CD4-positive, alpha-beta T cell (primary cell): ENCODE measurements at regions not wholly inside any gene's neighbourhood (a gene's known extent, or its start where the extent isn't known, plus 50 kb on each side); places are given as distances from the start of the nearest gene placed in this dataset.

Experiments used
- ATAC-seq: fragments of 200-7000 bp; cut with Tn5 transposase; one replicate; pipeline ENCODE4 v1.10.0; 2022; ENCODE audit warnings: mild to moderate bottlenecking; ENCODE audit not compliant: poor library complexity
- CTCF ChIA-PET: fragments of 350-600 bp; sonication (Branson Sonifier 250); formaldehyde crosslinking; loops from one replicate; lab custom pipeline; 2021; ENCODE audit warnings: antibody characterized with exemption, inconsistent platforms; lab: Charles Lee
- POLR2A ChIA-PET: fragments of 350-600 bp; sonication (Branson Sonifier 250); formaldehyde crosslinking; loops from one replicate; lab custom pipeline; 2021; ENCODE audit warnings: antibody characterized with exemption, inconsistent platforms; lab: Charles Lee
- DNase-seq, 14 experiments: peaks; one replicate each; pipeline ENCODE4 v3.0.0-alpha.2; 2013 to 2020; ENCODE audit warnings: mixed read lengths in 2 of 14
- H3K27ac ChIP-seq, 2 donors: one replicate each; pipeline versions ENCODE4 v1.5.1 to v1.7.0; 2013; ENCODE audit warnings: low read length in 2 of 2, low read depth in 1 of 2, mild to moderate bottlenecking in 1 of 2
- H3K27me3 ChIP-seq, 2 experiments: 1 replicate in 1 of 2; 2 replicates in 1 of 2; pipeline versions ENCODE4 v1.6.1 to v1.7.0; 2013; ENCODE audit warnings: low read length in 2 of 2, control low read depth in 1 of 2, mild to moderate bottlenecking in 1 of 2, moderate library complexity in 1 of 2; ENCODE audit not compliant: insufficient read depth in 2 of 2, control insufficient read depth in 1 of 2
- H3K36me3 ChIP-seq: one replicate; pipeline ENCODE4 v1.6.1; 2013; ENCODE audit warnings: low read length, control low read depth; ENCODE audit not compliant: insufficient read depth
- H3K4me1 ChIP-seq: one replicate; pipeline ENCODE4 v1.6.1; 2013; ENCODE audit warnings: low read length, control low read depth; ENCODE audit not compliant: insufficient read depth
- H3K4me3 ChIP-seq: one replicate; pipeline ENCODE4 v1.5.1; 2013; ENCODE audit warnings: mild to moderate bottlenecking, low read length, moderate library complexity
- H3K9me3 ChIP-seq, 2 experiments: 1 replicate in 1 of 2; 2 replicates in 1 of 2; pipeline versions ENCODE4 v1.6.1 to v1.7.0; 2013; ENCODE audit warnings: low read length in 2 of 2, mild to moderate bottlenecking in 2 of 2, control low read depth in 1 of 2, moderate library complexity in 1 of 2; ENCODE audit not compliant: control insufficient read depth in 1 of 2, insufficient read depth in 1 of 2
- H3K27ac Mint-ChIP-seq: one replicate; pipeline ENCODE4 v1.8.0; 2020; ENCODE audit warnings: mixed read lengths
- H3K27me3 Mint-ChIP-seq: one replicate; pipeline ENCODE4 v1.8.0; 2021; ENCODE audit warnings: mixed read lengths
- H3K36me3 Mint-ChIP-seq: one replicate; pipeline ENCODE4 v1.8.0; 2021; ENCODE audit warnings: low read depth, mixed read lengths
- H3K4me1 Mint-ChIP-seq: one replicate; pipeline ENCODE4 v1.8.0; 2021; ENCODE audit warnings: low read depth, mixed read lengths
- H3K4me3 Mint-ChIP-seq: one replicate; pipeline ENCODE4 v1.8.0; 2020; ENCODE audit warnings: mild to moderate bottlenecking, mixed read lengths
- H3K9me3 Mint-ChIP-seq: one replicate; pipeline ENCODE4 v1.8.0; 2020; ENCODE audit warnings: mixed read lengths
- intact Hi-C, 2 experiments: fragments of 100-400 bp; cut with DNase I in 1 of 2; cut with micrococcal nuclease in 1 of 2; formaldehyde crosslinking; loops; one replicate each; pipeline versions ENCODE4 v1.15.1 to v1.9.0; 2023 to 2025; cut with DNase I, micrococcal nuclease
- TF ChIP-seq, protein P1 (sequence below): fragments of 200-600 bp; IDR thresholded peaks from one replicate; pipeline ENCODE4 v1.8.0; 2022; ENCODE audit warnings: antibody characterized with exemption, mild to moderate bottlenecking

DNA sequence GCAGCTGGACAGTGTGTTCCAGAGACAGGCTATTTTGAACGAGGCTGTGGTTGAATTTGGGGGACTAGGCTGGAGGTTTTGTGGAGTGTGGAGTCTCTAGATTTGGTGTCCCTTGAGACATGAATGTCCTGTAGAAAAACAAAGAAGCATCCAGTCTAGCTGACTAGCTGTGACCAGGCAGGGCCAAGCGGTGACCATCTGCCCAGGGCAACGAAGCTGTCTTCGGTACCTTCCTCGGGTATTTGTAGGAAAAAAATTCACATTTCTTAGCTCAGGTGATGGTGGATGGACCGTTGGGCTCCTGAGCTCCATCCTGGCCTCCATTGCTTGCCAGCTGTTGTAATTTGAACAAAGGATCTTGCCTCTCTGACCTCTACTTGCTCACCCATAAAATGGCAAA is 557.3 kb downstream of the MIAT start:
- Mint-ChIP-seq H3K4me3 (no peak overlapping the region), H3K9me3 (no peaks in the 10 kb centered on the region), H3K27me3 (peaks cover 71% of the 10 kb centered on the region), H3K27ac (no peak overlapping the region), H3K36me3 (no peaks in the 10 kb centered on the region), H3K4me1 (no peaks in the 10 kb centered on the region)
- Histone ChIP-seq H3K27me3 (peaks cover 11 to 22% of the 10 kb centered on the region in 2 experiments), H3K27ac (no peak overlapping the region), H3K36me3 (no peaks in the 10 kb centered on the region), H3K4me3 (no peak overlapping the region), H3K4me1 (no peaks in the 10 kb centered on the region), H3K9me3 (peaks cover 0 to 4% of the 10 kb centered on the region in 2 experiments)
- intact Hi-C loops, result no loop called here
- TF ChIP-seq, protein P1, sequence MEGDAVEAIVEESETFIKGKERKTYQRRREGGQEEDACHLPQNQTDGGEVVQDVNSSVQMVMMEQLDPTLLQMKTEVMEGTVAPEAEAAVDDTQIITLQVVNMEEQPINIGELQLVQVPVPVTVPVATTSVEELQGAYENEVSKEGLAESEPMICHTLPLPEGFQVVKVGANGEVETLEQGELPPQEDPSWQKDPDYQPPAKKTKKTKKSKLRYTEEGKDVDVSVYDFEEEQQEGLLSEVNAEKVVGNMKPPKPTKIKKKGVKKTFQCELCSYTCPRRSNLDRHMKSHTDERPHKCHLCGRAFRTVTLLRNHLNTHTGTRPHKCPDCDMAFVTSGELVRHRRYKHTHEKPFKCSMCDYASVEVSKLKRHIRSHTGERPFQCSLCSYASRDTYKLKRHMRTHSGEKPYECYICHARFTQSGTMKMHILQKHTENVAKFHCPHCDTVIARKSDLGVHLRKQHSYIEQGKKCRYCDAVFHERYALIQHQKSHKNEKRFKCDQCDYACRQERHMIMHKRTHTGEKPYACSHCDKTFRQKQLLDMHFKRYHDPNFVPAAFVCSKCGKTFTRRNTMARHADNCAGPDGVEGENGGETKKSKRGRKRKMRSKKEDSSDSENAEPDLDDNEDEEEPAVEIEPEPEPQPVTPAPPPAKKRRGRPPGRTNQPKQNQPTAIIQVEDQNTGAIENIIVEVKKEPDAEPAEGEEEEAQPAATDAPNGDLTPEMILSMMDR, result no peak
- ATAC-seq (no peak), DNase-seq (no peak)
- CTCF ChIA-PET, result no interaction called here
- POLR2A ChIA-PET, result no interaction called here

DNA sequence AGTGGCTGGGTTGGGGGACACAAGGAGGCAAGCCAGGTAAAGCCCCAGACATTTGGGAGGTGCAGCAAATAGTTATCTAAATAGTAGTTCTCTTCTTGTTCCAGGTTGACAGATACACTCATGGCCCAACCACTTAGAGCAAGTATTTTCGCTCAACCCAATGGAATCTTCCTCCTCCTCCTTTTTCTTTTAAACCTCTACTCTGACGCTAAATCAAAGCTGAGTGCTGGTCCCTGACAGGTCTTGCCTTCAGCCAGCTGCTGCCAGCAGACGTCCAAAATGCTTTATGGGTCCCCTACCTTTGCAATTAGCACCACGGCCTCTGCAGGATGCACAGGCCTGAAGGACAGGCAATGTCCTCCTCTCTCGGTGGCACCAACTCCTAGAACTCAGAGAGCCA is 558.5 kb downstream of the MIAT start:
- ATAC-seq (no peak), DNase-seq (no peak)
- Histone ChIP-seq H3K27me3 (peaks cover 11 to 26% of the 10 kb centered on the region in 2 experiments), H3K9me3 (peaks cover 0 to 4% of the 10 kb centered on the region in 2 experiments), H3K4me3 (no peak overlapping the region), H3K36me3 (no peaks in the 10 kb centered on the region), H3K27ac (no peak overlapping the region), H3K4me1 (no peaks in the 10 kb centered on the region)
- no peaks in the 10 kb centered on the region for H3K4me1 Mint-ChIP-seq
- TF ChIP-seq, protein P1, result no peak
- H3K27me3 Mint-ChIP-seq, result peaks cover 71% of the 10 kb centered on the region
- no peak overlapping the region for H3K27ac Mint-ChIP-seq
- intact Hi-C loops, result no loop called here
- CTCF ChIA-PET, result no interaction called here
- no peaks in the 10 kb centered on the region for H3K9me3 Mint-ChIP-seq
- POLR2A ChIA-PET, result no interaction called here
- no peak overlapping the region for H3K4me3 Mint-ChIP-seq
- H3K36me3 Mint-ChIP-seq, result no peaks in the 10 kb centered on the region

DNA sequence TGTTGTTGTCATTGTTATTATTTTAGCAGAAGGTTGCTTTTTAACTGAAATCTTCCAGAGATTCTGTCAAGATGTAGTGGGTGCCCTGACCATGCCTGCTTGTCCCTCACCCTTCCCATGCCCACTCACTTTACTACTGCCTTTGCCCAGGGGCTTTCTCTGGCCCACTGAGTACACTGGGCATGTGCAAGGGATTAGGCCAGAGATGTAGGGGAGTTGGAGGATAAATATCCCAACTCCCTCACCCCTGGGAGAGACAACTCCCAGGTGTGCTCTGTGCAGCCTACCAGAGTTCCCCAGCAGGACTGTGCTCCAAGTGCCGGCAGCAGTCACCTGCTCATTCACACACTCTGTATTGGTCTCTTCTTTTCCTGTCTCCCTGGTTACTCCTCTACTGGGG is 559.1 kb downstream of the MIAT start:
- TF ChIP-seq, protein P1, result no peak
- intact Hi-C loops, result no loop called here
- CTCF ChIA-PET, result no interaction called here
- Histone ChIP-seq H3K4me3 (no peak overlapping the region), H3K36me3 (no peaks in the 10 kb centered on the region), H3K27me3 (peaks cover 11 to 26% of the 10 kb centered on the region in 2 experiments), H3K27ac (no peak overlapping the region), H3K9me3 (peaks cover 0 to 4% of the 10 kb centered on the region in 2 experiments), H3K4me1 (no peaks in the 10 kb centered on the region)
- no peaks in the 10 kb centered on the region for H3K36me3 Mint-ChIP-seq
- no peak for DNase-seq
- H3K4me1 Mint-ChIP-seq, result no peaks in the 10 kb centered on the region
- no peak for ATAC-seq
- peaks cover 65% of the 10 kb centered on the region for H3K27me3 Mint-ChIP-seq
- H3K4me3 Mint-ChIP-seq, result no peak overlapping the region
- POLR2A ChIA-PET, result no interaction called here
- no peaks in the 10 kb centered on the region for H3K9me3 Mint-ChIP-seq
- H3K27ac Mint-ChIP-seq, result no peak overlapping the region
